GM12878 (cell line): ENCODE measurements at regions not wholly inside any gene's neighbourhood (a gene's known extent, or its start where the extent isn't known, plus 50 kb on each side); places are given as distances from the start of the nearest gene placed in this dataset.

Experiments used
- ATAC-seq: fragments of 200-7000 bp; cut with Tn5 transposase; 3 replicates; pipeline ENCODE4 v1.9.1; 2020; ENCODE audit warnings: mild to moderate bottlenecking, moderate library complexity
- BruUV-seq: library from RNA; stranded (reverse); fragments of 400-500 nt; replicated peaks from 2 replicates; lab custom pipeline; 2021; lab: Mats Ljungman, UMichigan
- CTCF ChIA-PET: fragments of 300-600 bp; sonication (Branson Sonifier 250); formaldehyde crosslinking; extraction: SDS; loops from one replicate; lab custom pipeline; 2021; ENCODE audit warnings: inconsistent platforms; lab: Yijun Ruan, JAX
- POLR2A ChIA-PET: fragments of 350-600 bp; formaldehyde crosslinking; extraction: SDS; loops from one replicate; lab custom pipeline; 2021; ENCODE audit warnings: inconsistent platforms; lab: Charles Lee
- RAD21 ChIA-PET: fragments of 300-600 bp; sonication (Branson Sonifier 250); formaldehyde crosslinking; loops from one replicate; lab custom pipeline; 2023; ENCODE audit warnings: antibody characterized with exemption; ENCODE audit not compliant: unreplicated experiment; lab: Charles Lee
- SMC1A ChIA-PET: fragments of 300-600 bp; sonication (Branson Sonifier 250); formaldehyde crosslinking; loops from one replicate; lab custom pipeline; 2023; ENCODE audit not compliant: unreplicated experiment, uncharacterized antibody; lab: Charles Lee
- DNase-seq: peaks from one replicate; pipeline ENCODE4 v3.0.0-alpha.2; 2011; ENCODE audit warnings: low read depth, low spot score
- FAIRE-seq: peaks from 3 replicates; lab custom pipeline; 2011; peaks lifted over from hg19 to GRCh38; lab: Jason Lieb, UNC
- H2AFZ ChIP-seq: 2 replicates; pipeline ENCODE4 v1.6.0; 2011; ENCODE audit warnings: low read depth, low read length, control low read depth; ENCODE audit not compliant: control insufficient read depth
- H3K27ac ChIP-seq: 2 replicates; pipeline ENCODE4 v1.5.1; 2011; ENCODE audit warnings: control low read depth; ENCODE audit not compliant: control insufficient read depth, insufficient read depth
- H3K27me3 ChIP-seq, 2 experiments: replicated peaks in 1 of 2; 2 replicates each; pipeline versions ENCODE4 v1.6.0 to v1.6.1; 2011; ENCODE audit warnings: low read length in 1 of 2; ENCODE audit not compliant: control insufficient read depth in 2 of 2, insufficient read depth in 2 of 2
- H3K36me3 ChIP-seq, 2 experiments: 2 replicates each; pipeline ENCODE4 v1.5.1; 2011; ENCODE audit warnings: low read length in 1 of 2; ENCODE audit not compliant: control insufficient read depth in 2 of 2, insufficient read depth in 2 of 2
- H3K4me1 ChIP-seq: 2 replicates; pipeline ENCODE4 v1.6.1; 2011; ENCODE audit warnings: mild to moderate bottlenecking, low read length, moderate library complexity, mixed read lengths; ENCODE audit not compliant: control insufficient read depth, insufficient read depth
- H3K4me2 ChIP-seq: 2 replicates; pipeline ENCODE4 v1.6.0; 2011; ENCODE audit warnings: control low read depth; ENCODE audit not compliant: control insufficient read depth, insufficient read depth
- H3K4me3 ChIP-seq: fragments of 200-600 bp; sonication (generic); 2 replicates; pipeline ENCODE4 v1.5.1; 2016
- H3K79me2 ChIP-seq: 2 replicates; pipeline ENCODE4 v1.6.0; 2011; ENCODE audit warnings: low read length; ENCODE audit not compliant: control insufficient read depth, insufficient read depth
- H3K9ac ChIP-seq: 2 replicates; pipeline ENCODE4 v1.8.0; 2011; ENCODE audit warnings: low read length, control low read depth, mixed read lengths; ENCODE audit not compliant: control insufficient read depth, insufficient read depth
- H3K9me3 ChIP-seq: replicated peaks from 3 replicates; pipeline ENCODE4 v1.5.1; 2011; ENCODE audit warnings: mild to moderate bottlenecking, low read length; ENCODE audit not compliant: control insufficient read depth, insufficient read depth
- H4K20me1 ChIP-seq: 2 replicates; pipeline ENCODE4 v1.6.0; 2011; ENCODE audit not compliant: control insufficient read depth, insufficient read depth
- BACH1 ChIP-seq: fragments of 450-650 bp; IDR thresholded peaks from 2 replicates; pipeline ENCODE4 v1.6.1; 2017; ENCODE audit warnings: mild to moderate bottlenecking, borderline replicate concordance
- BCL3 ChIP-seq: IDR thresholded peaks from 2 replicates; pipeline ENCODE4 v1.6.1; 2011; ENCODE audit warnings: borderline replicate concordance, low read depth, mild to moderate bottlenecking, moderate library complexity, low read length; ENCODE audit not compliant: insufficient read depth, poor library complexity, severe bottlenecking
- BCLAF1 ChIP-seq: fragments of 450-650 bp; IDR thresholded peaks from 2 replicates; pipeline ENCODE4 v1.6.1; 2017; ENCODE audit warnings: antibody characterized with exemption, mild to moderate bottlenecking, moderate library complexity
- CREB1 ChIP-seq: IDR thresholded peaks from 2 replicates; pipeline ENCODE4 v1.6.1; 2012; ENCODE audit warnings: low read depth, mild to moderate bottlenecking, inconsistent platforms
- DPF2 ChIP-seq: fragments of 450-650 bp; IDR thresholded peaks from 2 replicates; pipeline ENCODE4 v1.6.1; 2017; ENCODE audit warnings: mild to moderate bottlenecking
- EED ChIP-seq: sonication (generic); IDR thresholded peaks from 2 replicates; pipeline ENCODE4 v1.6.1; 2016; ENCODE audit warnings: antibody characterized with exemption, low read depth
- HCFC1 ChIP-seq: fragments of 150-350 bp; IDR thresholded peaks from 2 replicates; pipeline ENCODE4 v1.6.1; 2014; ENCODE audit warnings: low read length
- LARP7 ChIP-seq: fragments of 450-650 bp; IDR thresholded peaks from 2 replicates; pipeline ENCODE4 v1.6.1; 2017; ENCODE audit warnings: mild to moderate bottlenecking
- MLLT1 ChIP-seq: fragments of 450-650 bp; IDR thresholded peaks from 2 replicates; pipeline ENCODE4 v1.6.1; 2016; ENCODE audit warnings: mild to moderate bottlenecking
- MYB ChIP-seq: fragments of 150-350 bp; IDR thresholded peaks from 2 replicates; pipeline ENCODE4 v1.6.1; 2014; ENCODE audit warnings: mild to moderate bottlenecking, low read depth, low read length, borderline replicate concordance
- NFYB ChIP-seq: IDR thresholded peaks from 2 replicates; pipeline ENCODE4 v1.6.1; 2011; ENCODE audit warnings: low read depth, mild to moderate bottlenecking, low read length, improper control_type of control experiment, moderate library complexity; ENCODE audit not compliant: insufficient read depth
- NR2C1 ChIP-seq: fragments of 450-650 bp; IDR thresholded peaks from 2 replicates; pipeline ENCODE4 v1.6.1; 2017; ENCODE audit warnings: antibody characterized with exemption, mild to moderate bottlenecking, moderate library complexity
- PKNOX1 ChIP-seq: fragments of 450-650 bp; IDR thresholded peaks from 2 replicates; pipeline ENCODE4 v1.6.1; 2016; ENCODE audit warnings: mild to moderate bottlenecking
- RBBP5 ChIP-seq: fragments of 200-600 bp; sonication (generic); conservative IDR thresholded peaks from 2 replicates; pipeline ENCODE4 v1.6.1; 2016
- SKIL ChIP-seq: fragments of 450-650 bp; IDR thresholded peaks from 2 replicates; pipeline ENCODE4 v1.6.1; 2017; ENCODE audit warnings: mild to moderate bottlenecking, low read depth, inconsistent platforms; ENCODE audit not compliant: poor library complexity, severe bottlenecking
- SMC3 ChIP-seq: IDR thresholded peaks from 2 replicates; pipeline ENCODE4 v1.6.1; 2011; ENCODE audit warnings: low read length, improper control_type of control experiment, borderline replicate concordance
- SP1 ChIP-seq: IDR thresholded peaks from one replicate; pipeline ENCODE4 v1.6.1; 2011; ENCODE audit warnings: low read depth, low read length
- TARDBP ChIP-seq: IDR thresholded peaks from 2 replicates; pipeline ENCODE4 v1.6.1; 2016; ENCODE audit warnings: borderline replicate concordance
- YY1 ChIP-seq: IDR thresholded peaks from 2 replicates; pipeline ENCODE4 v1.6.1; 2011; ENCODE audit warnings: low read depth, mild to moderate bottlenecking, low read length
- WGBS: methylation state at CpG from one replicate; pipeline ENCODE4 v1.1.6; 2016; ENCODE audit warnings: low lambda C conversion rate; ENCODE audit not compliant: insufficient replicate concordance, insufficient coverage; ENCODE audit errors: missing lambda C conversion rate; 5-methylcytosine and 5-hydroxymethylcytosine counted together
- in situ Hi-C: fragments of 300-500 bp; cut with MboI; formaldehyde crosslinking; loops from 9 replicates; pipeline ENCODE4 v1.14.3; 2018; ENCODE audit warnings: mixed read lengths
- intact Hi-C: fragments of 100-400 bp; cut with micrococcal nuclease; formaldehyde crosslinking; loops from one replicate; pipeline ENCODE4 v1.14.2; 2022; ENCODE audit not compliant: unreplicated experiment

GRCh38 chr2:235140801-235141081 is 188.9 kb downstream of the SH3BP4 start:
- ChIA-PET CTCF (interaction anchor here (1.1 kb wide), 1 partner anchor 453 kb away, joined by 3 read pairs; no protein-coding TSS in a partner anchor), RAD21 (no interaction called here), POLR2A (interaction anchor here (0.6 kb wide), 1 partner anchor 466 kb away, joined by 3 read pairs; no protein-coding TSS in a partner anchor), SMC1A (no interaction called here)
- H3K27me3 ChIP-seq, result no peaks in the 10 kb centered on the region
- ATAC-seq (no peak), FAIRE-seq (no peak), DNase-seq (no peak)
- no peaks in the 10 kb centered on the region for H3K36me3 ChIP-seq
- no peaks in the 10 kb centered on the region for H3K79me2 ChIP-seq
- H3K9me3 ChIP-seq, result no peaks in the 10 kb centered on the region
- BruUV-seq, result no TSS peak
- no peaks in the 10 kb centered on the region for H4K20me1 ChIP-seq
- intact Hi-C loops, result no loop called here
- in situ Hi-C loops, result no loop called here
- no peak overlapping the region for H3K4me3 ChIP-seq
- no peak overlapping the region for H2AFZ ChIP-seq
- 38% methylated on average over 5 of the region's 5 CpGs for WGBS
- no peak overlapping the region for H3K9ac ChIP-seq
- no peak overlapping the region for H3K4me2 ChIP-seq
- no peak overlapping the region for H3K27ac ChIP-seq
- no peaks in the 10 kb centered on the region for H3K4me1 ChIP-seq
- no peak for TF ChIP-seq MLLT1
- TF ChIP-seq SKIL, result no peak
- no peak for TF ChIP-seq DPF2
- TF ChIP-seq SP1, result no peak
- TF ChIP-seq MYB, result no peak
- TF ChIP-seq TARDBP, result no peak
- no peak for TF ChIP-seq BCLAF1
- no peak for TF ChIP-seq RBBP5
- no peak for TF ChIP-seq CREB1
- no peak for TF ChIP-seq HCFC1
- no peak for TF ChIP-seq SMC3
- TF ChIP-seq NR2C1, result no peak
- no peak for TF ChIP-seq BACH1
- TF ChIP-seq EED, result no peak
- TF ChIP-seq LARP7, result no peak
- no peak for TF ChIP-seq BCL3
- no peak for TF ChIP-seq NFYB
- TF ChIP-seq YY1, result no peak
- TF ChIP-seq PKNOX1, result no peak
